Transverse colon (tissue), 4 donors: ENCODE measurements at regions not wholly inside any gene's neighbourhood (a gene's known extent, or its start where the extent isn't known, plus 50 kb on each side); places are given as distances from the start of the nearest gene placed in this dataset.
"Not testable (repeated sequence)": the region's sequence is repeated elsewhere in the genome, so short reads cannot be mapped to it uniquely, and the experiment has no call there.

Experiments used
- DNase-seq: peaks from one replicate; pipeline ENCODE4 v3.0.0-alpha.2; 2019
- H3K27ac ChIP-seq, 4 donors: fragments of 200-600 bp; sonication (generic); 2 replicates each; pipeline ENCODE4 v1.5.1; 2016 to 2018; ENCODE audit warnings: inconsistent platforms in 4 of 4
- H3K27me3 ChIP-seq: fragments of 200-600 bp; sonication (generic); 2 replicates; pipeline ENCODE4 v1.5.1; 2017; ENCODE audit warnings: inconsistent platforms
- H3K36me3 ChIP-seq, 4 donors: fragments of 200-600 bp; sonication (generic); 2 replicates each; pipeline ENCODE4 v1.5.1; 2017 to 2019; ENCODE audit warnings: inconsistent platforms in 4 of 4
- H3K4me1 ChIP-seq, 4 donors: fragments of 200-600 bp; sonication (generic); 2 replicates each; pipeline ENCODE4 v1.5.1; 2017 to 2020; ENCODE audit warnings: inconsistent platforms in 4 of 4
- H3K4me3 ChIP-seq, 4 donors: fragments of 200-600 bp; sonication (generic); 1 replicate in 1 of 4; 2 replicates in 3 of 4; pipeline versions ENCODE4 v1.5.1 to v1.6.1; 2017 to 2019; ENCODE audit warnings: inconsistent platforms in 4 of 4
- H3K9me3 ChIP-seq, 2 donors: fragments of 200-600 bp; sonication (generic); 2 replicates each; pipeline ENCODE4 v1.5.1; 2017 to 2019; ENCODE audit warnings: inconsistent platforms in 2 of 2
- EP300 ChIP-seq: sonication (generic); formaldehyde crosslinking; IDR thresholded peaks from one replicate; pipeline ENCODE4 v1.6.1; 2017; ENCODE audit warnings: antibody characterized with exemption, low read depth
- POLR2A ChIP-seq: fragments of 450-650 bp; IDR thresholded peaks from one replicate; pipeline ENCODE4 v1.6.1; 2016; ENCODE audit warnings: antibody characterized with exemption, mild to moderate bottlenecking, moderate library complexity
- POLR2AphosphoS5 ChIP-seq, 3 donors: sonication (generic); formaldehyde crosslinking; IDR thresholded peaks; one replicate each; pipeline ENCODE4 v1.6.1; 2016; ENCODE audit warnings: antibody characterized with exemption in 3 of 3
- WGBS, 2 donors: methylation state at CpG; one replicate each; pipeline ENCODE4 v1.1.5; 2018; ENCODE audit warnings: low coverage in 1 of 2; 5-methylcytosine and 5-hydroxymethylcytosine counted together
- in situ Hi-C, 4 donors: fragments of 200-750 bp; cut with MboI; loops; one replicate each; pipeline versions ENCODE4 v1.15.0 to v1.15.1; 2017; ENCODE audit warnings: low sequenced_read_pairs in 3 of 4, low pct_ligation_motif_present in 1 of 4, low pct_unique_long_range_greater_than_20kb in 1 of 4
- intact Hi-C: fragments of 100-400 bp; cut with DNase I; formaldehyde crosslinking; loops from one replicate; pipeline ENCODE4 v1.15.1; 2023; ENCODE audit warnings: low total_unique reads
- TF ChIP-seq, protein P1 (sequence below), 5 experiments: fragments of 200-600 bp in 3 of 5; fragments of 450-650 bp in 2 of 5; sonication (generic) in 3 of 5; IDR thresholded peaks; 1 replicate in 2 of 5; 2 replicates in 3 of 5; pipeline ENCODE4 v1.5.1; 2016 to 2017; ENCODE audit warnings: antibody characterized with exemption in 5 of 5, inconsistent platforms in 3 of 5, mild to moderate bottlenecking in 2 of 5, moderate library complexity in 1 of 5

DNA sequence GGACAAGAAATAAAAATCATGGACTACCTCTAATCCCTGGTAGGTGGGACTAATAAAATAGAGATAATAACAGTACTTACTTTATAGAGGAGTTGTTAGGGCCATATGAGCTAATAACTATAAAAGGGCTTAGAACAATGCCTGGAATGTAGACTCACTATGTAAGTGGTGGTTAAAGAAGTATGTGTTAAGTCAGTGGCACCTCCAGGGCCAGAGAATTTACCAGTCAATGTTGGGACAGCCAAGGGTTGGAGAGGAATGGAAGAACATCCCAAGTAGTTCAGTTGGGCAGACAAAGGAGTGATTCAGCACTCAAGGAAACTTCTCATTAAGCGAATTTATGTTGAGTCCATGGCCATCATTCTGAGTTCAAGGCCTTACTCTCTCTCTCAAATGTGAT lies 116.8 kb downstream of the OTOR start:
- in situ Hi-C loops, result no loop called here
- Histone ChIP-seq H3K36me3 (no peaks in the 10 kb centered on the region), H3K4me1 (no peaks in the 10 kb centered on the region), H3K4me3 (no peak overlapping the region), H3K27me3 (no peaks in the 10 kb centered on the region), H3K9me3 (no peaks in the 10 kb centered on the region), H3K27ac (no peak overlapping the region)
- DNase-seq, result no peak
- TF ChIP-seq POLR2AphosphoS5 (IDR thresholded peaks at IDR 0.05) (no peak), POLR2A (no peak), EP300 (no peak)
- TF ChIP-seq, protein P1, sequence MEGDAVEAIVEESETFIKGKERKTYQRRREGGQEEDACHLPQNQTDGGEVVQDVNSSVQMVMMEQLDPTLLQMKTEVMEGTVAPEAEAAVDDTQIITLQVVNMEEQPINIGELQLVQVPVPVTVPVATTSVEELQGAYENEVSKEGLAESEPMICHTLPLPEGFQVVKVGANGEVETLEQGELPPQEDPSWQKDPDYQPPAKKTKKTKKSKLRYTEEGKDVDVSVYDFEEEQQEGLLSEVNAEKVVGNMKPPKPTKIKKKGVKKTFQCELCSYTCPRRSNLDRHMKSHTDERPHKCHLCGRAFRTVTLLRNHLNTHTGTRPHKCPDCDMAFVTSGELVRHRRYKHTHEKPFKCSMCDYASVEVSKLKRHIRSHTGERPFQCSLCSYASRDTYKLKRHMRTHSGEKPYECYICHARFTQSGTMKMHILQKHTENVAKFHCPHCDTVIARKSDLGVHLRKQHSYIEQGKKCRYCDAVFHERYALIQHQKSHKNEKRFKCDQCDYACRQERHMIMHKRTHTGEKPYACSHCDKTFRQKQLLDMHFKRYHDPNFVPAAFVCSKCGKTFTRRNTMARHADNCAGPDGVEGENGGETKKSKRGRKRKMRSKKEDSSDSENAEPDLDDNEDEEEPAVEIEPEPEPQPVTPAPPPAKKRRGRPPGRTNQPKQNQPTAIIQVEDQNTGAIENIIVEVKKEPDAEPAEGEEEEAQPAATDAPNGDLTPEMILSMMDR (IDR thresholded peaks at IDR 0.05), result no peak
- intact Hi-C loops, result no loop called here
- 13 to 50% methylated on average over 1 of the region's 1 CpG for WGBS, 2 donors

DNA sequence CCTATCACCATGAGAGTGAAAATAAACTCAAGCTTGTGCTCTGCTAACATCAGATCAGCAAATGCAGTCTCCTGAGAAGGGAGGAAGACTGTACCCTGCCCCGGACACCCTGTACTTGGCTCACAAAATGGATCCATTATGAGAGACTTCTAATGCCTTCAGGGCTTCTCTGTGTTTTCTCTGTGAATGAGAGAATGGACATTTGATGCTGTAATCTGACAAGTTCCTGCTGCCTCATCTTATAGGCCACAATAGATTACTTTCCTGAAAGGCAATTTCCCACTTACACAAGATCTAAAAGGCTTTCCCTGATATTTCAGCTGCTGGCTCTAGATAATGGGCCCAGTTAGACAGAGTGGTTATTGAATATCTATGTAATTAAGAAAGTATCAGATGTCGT lies 117.2 kb downstream of the OTOR start:
- TF ChIP-seq, protein P1 (IDR thresholded peaks at IDR 0.05), result no peak
- TF ChIP-seq POLR2A (no peak), POLR2AphosphoS5 (IDR thresholded peaks at IDR 0.05) (no peak), EP300 (no peak)
- in situ Hi-C loops (no loop called here), intact Hi-C loops (no loop called here)
- WGBS, 2 donors, result 77 to 80% methylated on average over 1 to 2 of the region's 2 CpGs
- Histone ChIP-seq H3K27me3 (no peaks in the 10 kb centered on the region), H3K27ac (no peak overlapping the region), H3K4me1 (no peaks in the 10 kb centered on the region), H3K9me3 (no peaks in the 10 kb centered on the region), H3K4me3 (no peak overlapping the region), H3K36me3 (no peaks in the 10 kb centered on the region)
- no peak for DNase-seq

DNA sequence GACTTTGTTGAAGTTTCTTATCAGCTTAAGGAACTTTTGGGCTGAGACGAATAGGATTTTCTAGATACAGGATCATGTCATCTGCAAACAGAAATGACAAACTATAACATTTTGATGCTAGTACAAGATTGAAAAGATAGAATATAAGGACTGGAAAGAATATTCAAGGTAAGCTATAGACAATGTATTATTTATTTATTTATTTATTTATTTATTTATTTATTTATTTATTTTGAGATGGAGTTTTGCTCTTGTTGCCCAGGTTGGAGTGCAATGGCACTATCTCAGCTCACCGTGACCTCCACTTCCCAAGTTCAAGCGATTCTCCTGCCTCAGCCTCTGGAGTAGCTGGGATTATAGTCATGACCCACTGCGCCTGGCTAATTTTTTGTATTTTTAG lies 125.0 kb downstream of the OTOR start:
- H3K27me3 ChIP-seq, in situ Hi-C loops, H3K27ac ChIP-seq, H3K4me1 ChIP-seq, H3K4me3 ChIP-seq, intact Hi-C loops, H3K9me3 ChIP-seq, H3K36me3 ChIP-seq, DNase-seq: not testable (repeated sequence)
- WGBS, 2 donors, result 95% methylated on average over 3 to 4 of the region's 4 CpGs

DNA sequence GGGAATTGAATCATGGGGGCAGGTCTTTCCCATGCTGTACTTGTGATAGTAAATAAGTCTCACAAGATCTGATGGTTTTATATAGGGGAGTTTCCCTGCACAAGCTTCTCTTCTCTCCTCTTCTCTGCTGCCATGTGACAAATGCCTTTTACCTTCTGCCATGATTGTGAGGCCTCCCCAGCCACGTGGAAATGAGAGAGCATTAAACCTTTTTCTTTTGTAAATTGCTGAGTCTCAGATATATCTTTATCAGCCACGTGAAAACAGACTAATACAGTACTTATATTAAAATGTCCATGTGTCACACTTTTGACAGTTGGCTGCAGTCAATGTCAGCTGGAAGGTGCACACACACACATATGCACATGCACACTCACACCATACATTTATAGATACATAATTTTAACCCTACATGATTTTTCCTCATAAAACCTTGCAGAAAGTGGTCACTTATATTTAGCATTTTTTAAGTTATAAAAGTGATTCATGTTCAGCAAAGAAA lies 128.9 kb downstream of the OTOR start:
- Histone ChIP-seq H3K27me3 (no peaks in the 10 kb centered on the region), H3K4me1 (no peaks in the 10 kb centered on the region), H3K36me3 (no peaks in the 10 kb centered on the region), H3K9me3 (no peaks in the 10 kb centered on the region), H3K4me3 (no peak overlapping the region), H3K27ac (no peak overlapping the region)
- no peak for DNase-seq
- in situ Hi-C loops, result loop anchor here in 1 of 4 donors (25.0 kb wide), 1 partner anchor 110 kb away; no protein-coding TSS in a partner anchor
- 17 to 37% methylated on average over 2 of the region's 2 CpGs for WGBS, 2 donors
- intact Hi-C loops, result no loop called here
- TF ChIP-seq, protein P1 (IDR thresholded peaks at IDR 0.05), result no peak
- TF ChIP-seq POLR2AphosphoS5 (IDR thresholded peaks at IDR 0.05) (no peak), EP300 (no peak), POLR2A (no peak)

DNA sequence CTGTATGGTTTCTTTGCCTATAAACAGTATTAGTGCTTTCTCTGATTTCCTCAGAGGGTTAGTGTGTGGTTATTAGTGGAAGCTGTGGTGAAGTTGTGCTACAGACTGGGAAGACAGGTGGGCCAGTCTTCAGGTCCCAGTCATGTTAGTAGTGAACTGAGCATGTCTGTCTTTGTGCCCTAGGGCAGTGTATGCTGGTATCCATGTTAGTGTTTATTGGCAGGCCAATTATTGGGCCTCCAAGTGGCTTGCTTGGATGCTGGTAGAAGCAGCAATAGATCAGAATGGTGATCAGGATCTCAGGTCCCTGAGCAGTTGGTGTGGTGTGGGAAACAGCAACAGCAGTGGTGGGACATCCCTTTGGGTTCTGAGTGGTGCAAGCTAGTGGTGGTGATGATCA lies 137.6 kb downstream of the OTOR start:
- H3K36me3 ChIP-seq, result no peaks in the 10 kb centered on the region
- in situ Hi-C loops (loop anchor here in 1 of 4 donors (25.0 kb wide), 1 partner anchor 102 kb away; no protein-coding TSS in a partner anchor), intact Hi-C loops (no loop called here)
- TF ChIP-seq, protein P1 (IDR thresholded peaks at IDR 0.05), result no peak
- TF ChIP-seq POLR2AphosphoS5 (IDR thresholded peaks at IDR 0.05), result no peak
- no peak for TF ChIP-seq EP300
- TF ChIP-seq POLR2A, result no peak
- H3K27ac ChIP-seq, result no peak overlapping the region
- no peaks in the 10 kb centered on the region for H3K27me3 ChIP-seq
- H3K4me1 ChIP-seq, result no peaks in the 10 kb centered on the region
- H3K4me3 ChIP-seq, result no peak overlapping the region
- no peaks in the 10 kb centered on the region for H3K9me3 ChIP-seq
- DNase-seq, result no peak
